ENCODE measurements at regions not wholly inside any gene's neighbourhood (a gene's known extent, or its start where the extent isn't known, plus 50 kb on each side); places are given as distances from the start of the nearest gene placed in this dataset.
"Not testable (repeated sequence)": the region's sequence is repeated elsewhere in the genome, so short reads cannot be mapped to it uniquely, and the experiment has no call there.

GRCh38 chr9:18255747-18256146 is 218.2 kb upstream of the ADAMTSL1 start:
- no peak for DNase-seq
- intact Hi-C loops (cut with DNase I), result loop anchor here (1.0 to 5.0 kb wide), 4 partner anchors 141 to 774 kb away; no protein-coding TSS in a partner anchor

GRCh38 chr9:18256568-18256967 is 217.4 kb upstream of the ADAMTSL1 start:
- intact Hi-C loops (cut with DNase I), result loop anchor here (5.0 kb wide), 1 partner anchor 756 kb away; no protein-coding TSS in a partner anchor
- no peak for DNase-seq

DNA sequence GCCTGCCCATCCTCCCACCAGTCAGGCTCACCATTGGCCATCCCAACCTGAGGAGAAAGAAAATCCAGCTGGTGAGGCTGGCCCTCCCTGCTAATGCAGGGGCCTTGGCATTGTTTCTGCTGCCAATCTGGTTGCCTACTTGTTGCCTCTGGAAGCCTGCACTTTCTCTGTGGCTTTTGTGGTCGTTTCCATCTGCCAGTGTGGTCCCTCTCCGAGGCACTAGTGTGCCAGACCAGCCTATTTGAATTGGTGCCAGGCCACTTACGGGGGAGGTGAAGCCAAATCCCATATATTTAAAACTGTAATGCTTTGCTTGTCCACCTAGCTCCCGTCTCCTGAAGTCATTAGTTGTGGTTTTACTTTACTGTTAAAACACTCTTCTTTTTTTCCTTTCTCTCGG is 213.4 kb upstream of the ADAMTSL1 start:
- no peak for DNase-seq
- intact Hi-C loops (cut with DNase I), result no loop called here

GRCh38 chr9:18261181-18261580 is 212.8 kb upstream of the ADAMTSL1 start:
- intact Hi-C loops (cut with DNase I), result no loop called here
- DNase-seq, result no peak

GRCh38 chr9:18263377-18263776 is 210.6 kb upstream of the ADAMTSL1 start:
- DNase-seq, result no peak
- intact Hi-C loops (cut with DNase I), result no loop called here

DNA sequence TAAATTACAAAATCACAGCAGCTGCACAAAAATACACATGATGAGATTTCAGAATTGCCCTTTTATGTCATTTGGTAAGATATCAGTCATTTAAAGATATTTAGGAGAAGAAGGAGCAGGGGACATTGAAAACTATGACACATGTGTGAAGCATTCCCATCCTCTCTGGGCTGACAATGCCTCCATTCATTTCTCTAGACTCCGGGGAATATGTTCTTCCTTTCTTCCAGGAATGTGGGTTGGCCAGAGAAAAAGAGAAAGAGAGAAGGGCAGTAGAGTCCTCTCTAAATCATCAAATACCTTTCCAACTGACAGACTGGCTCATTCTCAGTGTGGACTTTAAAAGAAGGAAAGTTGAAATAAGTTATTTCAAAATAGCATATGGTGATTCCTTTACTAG is 205.6 kb upstream of the ADAMTSL1 start:
- intact Hi-C loops (cut with DNase I), result no loop called here

DNA sequence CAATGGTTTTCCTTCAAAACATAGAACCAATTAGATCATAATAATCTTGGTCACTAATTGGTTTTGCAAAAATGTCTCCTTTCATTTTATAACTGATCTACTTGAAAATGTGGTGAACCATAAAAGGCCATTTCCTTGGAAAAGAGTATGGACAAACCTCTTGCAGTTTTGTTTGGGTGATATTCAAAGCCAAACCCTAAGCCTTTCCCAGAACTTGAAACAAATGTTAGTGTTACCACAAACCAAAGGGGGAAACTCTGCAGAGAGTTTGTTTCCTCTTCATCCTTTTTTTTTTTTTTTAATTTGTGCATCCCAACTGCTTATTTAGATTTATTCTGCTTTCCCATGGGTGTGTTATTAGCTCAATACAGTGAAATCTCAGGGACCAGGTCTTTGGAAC is 204.4 kb upstream of the ADAMTSL1 start:
- intact Hi-C loops (cut with DNase I), result no loop called here
- no peak for DNase-seq

More for the DNA sequence above, 205.6 kb upstream of the ADAMTSL1 start:
- DNase-seq, result no peak

DNA sequence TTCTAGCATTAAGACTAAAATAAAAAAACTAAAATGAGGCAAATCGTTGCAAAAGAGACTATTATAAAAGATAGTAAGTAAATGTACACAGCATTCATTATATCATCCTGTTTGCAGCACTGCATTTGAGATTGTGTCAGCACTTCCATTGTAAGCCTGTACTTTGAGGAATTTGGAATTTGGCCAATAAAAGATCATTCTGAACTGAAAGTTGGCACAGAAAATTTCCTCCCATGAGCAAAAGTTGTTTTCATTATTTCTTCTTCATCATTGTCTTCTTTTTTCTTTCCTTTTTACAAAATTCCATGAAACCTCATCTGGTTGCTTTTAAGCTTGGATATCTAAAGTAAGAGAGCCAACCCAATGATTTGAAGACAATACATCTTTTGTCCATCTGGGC is 199.3 kb upstream of the ADAMTSL1 start:
- DNase-seq, result no peak
- intact Hi-C loops (cut with DNase I), result no loop called here

- intact Hi-C loops (cut with DNase I), result no loop called here
- DNase-seq, result no peak
Observed at GRCh38 chr9:18275313-18275990, 198.5 kb upstream of the ADAMTSL1 start.

- intact Hi-C loops (cut with DNase I), result no loop called here
- DNase-seq, result no peak
Observed at GRCh38 chr9:18281291-18281690, 192.7 kb upstream of the ADAMTSL1 start.

GRCh38 chr9:18294229-18294628 is 179.7 kb upstream of the ADAMTSL1 start:
- intact Hi-C loops (cut with DNase I), result no loop called here
- DNase-seq, result no peak

GRCh38 chr9:18296702-18297055 is 177.3 kb upstream of the ADAMTSL1 start:
- intact Hi-C loops (cut with DNase I), result no loop called here

GRCh38 chr9:18297056-18297841 is 176.7 kb upstream of the ADAMTSL1 start:
- no peak for DNase-seq
- intact Hi-C loops (cut with DNase I), result no loop called here

More at GRCh38 chr9:18296702-18297055, 177.3 kb upstream of the ADAMTSL1 start:
- DNase-seq, result no peak

- no peak for DNase-seq
- intact Hi-C loops (cut with DNase I), result no loop called here
Observed at GRCh38 chr9:18299449-18299848, 174.5 kb upstream of the ADAMTSL1 start.

- intact Hi-C loops (cut with DNase I); DNase-seq: not testable (repeated sequence)
Observed at GRCh38 chr9:18305167-18305806, 168.7 kb upstream of the ADAMTSL1 start.

DNA sequence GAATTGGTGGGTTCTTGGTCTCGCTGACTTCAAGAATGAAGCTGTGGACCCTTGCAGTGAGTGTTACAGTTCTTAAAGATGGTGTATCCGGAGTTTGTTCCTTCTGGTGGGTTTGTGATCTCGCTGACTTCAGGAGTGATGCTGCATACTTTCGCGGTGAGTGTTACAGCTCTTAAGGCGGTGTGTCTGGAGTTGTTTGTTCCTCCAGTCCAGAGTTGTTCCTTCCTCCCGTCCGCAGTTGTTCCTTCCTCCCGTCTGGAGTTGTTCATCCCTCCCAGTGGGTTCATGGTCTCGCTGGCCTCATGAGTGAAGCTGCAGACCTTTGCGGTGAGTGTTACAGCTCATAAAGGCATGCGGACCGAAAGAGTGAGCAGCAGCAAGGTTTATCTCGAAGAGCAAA is 159.6 kb upstream of the ADAMTSL1 start:
- no peak for DNase-seq
- intact Hi-C loops (cut with DNase I), result no loop called here

GRCh38 chr9:18317896-18318295 is 156.1 kb upstream of the ADAMTSL1 start:
- no peak for DNase-seq
- intact Hi-C loops (cut with DNase I), result no loop called here

DNA sequence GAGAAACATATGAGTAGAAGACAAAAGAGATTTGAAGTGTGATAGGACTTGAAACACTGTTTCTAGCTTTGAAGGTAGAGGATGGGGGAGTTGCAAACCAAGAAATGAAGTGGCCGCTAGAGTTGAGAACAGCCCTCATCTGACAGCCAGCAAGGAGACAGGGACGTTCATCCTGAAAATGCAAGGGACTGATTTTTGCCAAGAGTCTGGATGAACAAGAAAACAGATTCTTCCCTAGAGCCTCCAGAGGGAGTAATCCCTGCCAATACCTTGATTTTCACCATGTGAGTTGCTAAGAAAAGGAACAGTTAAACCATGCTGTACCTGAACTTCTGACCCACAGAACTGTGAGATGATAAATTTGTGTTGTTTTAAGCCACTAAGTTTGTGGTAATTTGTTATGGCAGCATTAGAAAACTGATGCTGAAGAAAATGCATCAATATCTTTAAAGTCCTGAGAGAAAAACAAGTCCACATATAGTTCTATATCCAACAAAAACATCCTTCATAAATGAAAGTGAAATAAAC is 154.0 kb upstream of the ADAMTSL1 start:
- intact Hi-C loops (cut with DNase I), result no loop called here
- DNase-seq, result no peak

DNA sequence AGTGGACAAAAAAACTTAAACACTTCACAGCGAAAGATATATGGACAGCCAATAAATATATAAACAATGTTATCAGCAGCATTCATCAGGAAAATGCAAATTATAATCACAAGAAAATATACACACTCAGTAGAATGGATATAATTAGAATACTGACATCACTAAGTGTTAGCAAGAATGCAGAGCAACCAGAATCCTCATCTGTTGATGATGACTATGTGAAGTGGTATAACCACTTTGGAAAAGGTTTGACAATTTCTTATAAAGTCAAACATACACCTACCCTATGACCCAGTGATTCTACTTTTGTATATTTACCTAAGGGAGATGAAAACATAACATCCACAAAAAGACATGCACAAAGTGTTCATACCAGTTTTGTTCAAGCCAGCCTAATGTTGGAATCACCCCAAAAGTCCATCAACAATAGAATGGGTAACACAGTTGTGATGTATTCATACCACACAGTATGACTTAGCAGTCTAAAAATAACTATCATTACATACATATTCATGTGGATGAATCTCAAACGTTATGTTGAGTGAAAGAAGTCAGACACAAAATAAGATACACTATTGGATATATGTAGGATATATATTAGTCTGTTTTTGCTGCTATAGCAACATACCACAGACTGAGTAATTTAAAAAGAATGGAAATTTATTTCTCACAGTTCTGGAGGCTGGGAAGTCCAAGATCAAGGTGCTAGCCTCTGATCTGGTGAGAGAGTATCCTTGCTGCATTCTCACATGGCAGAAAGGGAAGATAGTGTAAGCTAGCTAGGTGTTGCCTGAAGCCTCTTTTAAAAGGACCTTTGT is 148.8 kb upstream of the ADAMTSL1 start:
- DNase-seq, result no peak
- intact Hi-C loops (cut with DNase I), result no loop called here

GRCh38 chr9:18325746-18326011 is 148.3 kb upstream of the ADAMTSL1 start:
- DNase-seq; intact Hi-C loops (cut with DNase I): not testable (repeated sequence)

- intact Hi-C loops (cut with DNase I), result no loop called here
Observed at GRCh38 chr9:18327121-18327520, 146.8 kb upstream of the ADAMTSL1 start.

More at GRCh38 chr9:18327121-18327520, 146.8 kb upstream of the ADAMTSL1 start:
- DNase-seq, result no peak
